ENCODE measurements at regions not wholly inside any gene's neighbourhood (a gene's known extent, or its start where the extent isn't known, plus 50 kb on each side); places are given as distances from the start of the nearest gene placed in this dataset.

GRCh38 chr11:81397316-81397715, 1336.3 kb downstream of the FAM181B start:
- Mint-ChIP-seq H3K27ac (ENCODE audit: unreplicated experiment) (no peak overlapping the region), H3K36me3 (ENCODE audit: low read depth) (no peaks in the 10 kb centered on the region), H3K4me3 (no peak overlapping the region), H3K27me3 (ENCODE audit: low read depth) (no peaks in the 10 kb centered on the region), H3K9me3 (no peaks in the 10 kb centered on the region), H3K4me1 (no peaks in the 10 kb centered on the region)
- no peak for TF ChIP-seq CTCF (conservative IDR thresholded peaks at IDR 0.05)
- no peak for DNase-seq (ENCODE audit: low read depth, low spot score)

GRCh38 chr11:81394311-81394710, 1339.4 kb downstream of the FAM181B start:
- Mint-ChIP-seq H3K4me1 (no peaks in the 10 kb centered on the region), H3K4me3 (no peak overlapping the region), H3K9me3 (no peaks in the 10 kb centered on the region), H3K27me3 (ENCODE audit: low read depth) (no peaks in the 10 kb centered on the region), H3K27ac (ENCODE audit: unreplicated experiment) (no peak overlapping the region), H3K36me3 (ENCODE audit: low read depth) (no peaks in the 10 kb centered on the region)
- DNase-seq (ENCODE audit: low read depth, low spot score) = no peak
- TF ChIP-seq CTCF (conservative IDR thresholded peaks at IDR 0.05) = no peak

- DNase-seq (ENCODE audit: low read depth, low spot score) = no peak
- no peak for TF ChIP-seq CTCF (conservative IDR thresholded peaks at IDR 0.05)
- Mint-ChIP-seq H3K4me1 (no peaks in the 10 kb centered on the region), H3K9me3 (peaks cover 2% of the 10 kb centered on the region), H3K27ac (ENCODE audit: unreplicated experiment) (no peak overlapping the region), H3K36me3 (ENCODE audit: low read depth) (no peaks in the 10 kb centered on the region), H3K4me3 (no peak overlapping the region), H3K27me3 (ENCODE audit: low read depth) (no peaks in the 10 kb centered on the region)
Observed at GRCh38 chr11:81388326-81388725, 1345.3 kb downstream of the FAM181B start.

- H3K27ac Mint-ChIP-seq (ENCODE audit: unreplicated experiment) = no peak overlapping the region
Observed at GRCh38 chr11:81380395-81380794, 1353.3 kb downstream of the FAM181B start.

GRCh38 chr11:81377418-81377817, 1356.2 kb downstream of the FAM181B start:
- H3K27me3 Mint-ChIP-seq (ENCODE audit: low read depth) = no peaks in the 10 kb centered on the region
- H3K4me1 Mint-ChIP-seq = no peaks in the 10 kb centered on the region
- no peak for TF ChIP-seq CTCF (conservative IDR thresholded peaks at IDR 0.05)
- no peak for DNase-seq (ENCODE audit: low read depth, low spot score)
- H3K36me3 Mint-ChIP-seq (ENCODE audit: low read depth) = no peaks in the 10 kb centered on the region
- no peak overlapping the region for H3K4me3 Mint-ChIP-seq
- H3K9me3 Mint-ChIP-seq = no peaks in the 10 kb centered on the region
- no peak overlapping the region for H3K27ac Mint-ChIP-seq (ENCODE audit: unreplicated experiment)

More at GRCh38 chr11:81380395-81380794, 1353.3 kb downstream of the FAM181B start:
- TF ChIP-seq CTCF (conservative IDR thresholded peaks at IDR 0.05) = no peak
- H3K36me3 Mint-ChIP-seq (ENCODE audit: low read depth) = no peaks in the 10 kb centered on the region
- H3K27me3 Mint-ChIP-seq (ENCODE audit: low read depth) = no peaks in the 10 kb centered on the region
- H3K4me3 Mint-ChIP-seq = no peak overlapping the region
- H3K9me3 Mint-ChIP-seq = peaks cover 2% of the 10 kb centered on the region
- H3K4me1 Mint-ChIP-seq = no peaks in the 10 kb centered on the region
- no peak for DNase-seq (ENCODE audit: low read depth, low spot score)

- no peak for DNase-seq (ENCODE audit: low read depth, low spot score)
- H3K27me3 Mint-ChIP-seq (ENCODE audit: low read depth) = no peaks in the 10 kb centered on the region
- no peak overlapping the region for H3K4me3 Mint-ChIP-seq
- TF ChIP-seq CTCF (conservative IDR thresholded peaks at IDR 0.05) = no peak
- H3K4me1 Mint-ChIP-seq = no peaks in the 10 kb centered on the region
- H3K36me3 Mint-ChIP-seq (ENCODE audit: low read depth) = no peaks in the 10 kb centered on the region
- H3K9me3 Mint-ChIP-seq = no peaks in the 10 kb centered on the region
- no peak overlapping the region for H3K27ac Mint-ChIP-seq (ENCODE audit: unreplicated experiment)
Observed at GRCh38 chr11:81373986-81374385, 1359.7 kb downstream of the FAM181B start.

Measured in neural crest cell (in vitro differentiated cells).